CD4-positive, alpha-beta T cell treated with Interleukin-10 for 1 hour (primary cell): ENCODE measurements at regions not wholly inside any gene's neighbourhood (a gene's known extent, or its start where the extent isn't known, plus 50 kb on each side); places are given as distances from the start of the nearest gene placed in this dataset.
"Not testable (repeated sequence)": the region's sequence is repeated elsewhere in the genome, so short reads cannot be mapped to it uniquely, and the experiment has no call there.

ENCODE experiments used
- DNase-seq: peaks from one replicate; pipeline ENCODE4 v3.0.0-alpha.2; 2020

GRCh38 chr16:70014915-70015314 lies 63.8 kb downstream of the CLEC18A start:
- not testable (repeated sequence) for DNase-seq

GRCh38 chr16:70016751-70017150 lies 65.6 kb downstream of the CLEC18A start:
- not testable (repeated sequence) for DNase-seq

- DNase-seq = peak; percentile 75
These were observed 67.1 kb downstream of the CLEC18A start for GRCh38 chr16:70018254-70018653.

GRCh38 chr16:70023207-70023606 lies 72.1 kb downstream of the CLEC18A start:
- not testable (repeated sequence) for DNase-seq

- not testable (repeated sequence) for DNase-seq
These were observed 72.8 kb downstream of the CLEC18A start for GRCh38 chr16:70023956-70024355.

- peak; percentile 76 for DNase-seq
These were observed 75.2 kb downstream of the CLEC18A start for GRCh38 chr16:70026165-70026854.

GRCh38 chr16:70032906-70033305 lies 81.2 kb upstream of the PDPR start:
- not testable (repeated sequence) for DNase-seq

- DNase-seq = not testable (repeated sequence)
These were observed 76.2 kb upstream of the PDPR start for GRCh38 chr16:70037913-70038312.

GRCh38 chr16:70040554-70040953 lies 73.6 kb upstream of the PDPR start:
- DNase-seq = not testable (repeated sequence)

- not testable (repeated sequence) for DNase-seq
These were observed 70.5 kb upstream of the PDPR start for GRCh38 chr16:70043538-70044067.

GRCh38 chr16:70046560-70046959 lies 67.6 kb upstream of the PDPR start:
- not testable (repeated sequence) for DNase-seq

GRCh38 chr16:70048083-70048482 lies 66.0 kb upstream of the PDPR start:
- not testable (repeated sequence) for DNase-seq

GRCh38 chr16:70058056-70058455 lies 56.1 kb upstream of the PDPR start:
- not testable (repeated sequence) for DNase-seq

- DNase-seq = not testable (repeated sequence)
These were observed 54.7 kb upstream of the PDPR start for GRCh38 chr16:70059429-70059828.

- not testable (repeated sequence) for DNase-seq
These were observed 53.6 kb upstream of the PDPR start for GRCh38 chr16:70060521-70061027.

- DNase-seq = not testable (repeated sequence)
These were observed 52.4 kb upstream of the PDPR start for GRCh38 chr16:70061671-70062218.

GRCh38 chr16:70062947-70063346 lies 51.2 kb upstream of the PDPR start:
- not testable (repeated sequence) for DNase-seq
